Liver (tissue), 8 donors: ENCODE measurements at regions not wholly inside any gene's neighbourhood (a gene's known extent, or its start where the extent isn't known, plus 50 kb on each side); places are given as distances from the start of the nearest gene placed in this dataset.

Experiments
- DNase-seq: peaks from one replicate; pipeline ENCODE4 v3.0.0-alpha.2; 2017; ENCODE audit warnings: low spot score
- H3K27ac ChIP-seq, 2 donors: one replicate each; pipeline ENCODE4 v1.7.0; 2013; ENCODE audit warnings: inconsistent platforms in 2 of 2, low read length in 2 of 2, control low read depth in 1 of 2, low read depth in 1 of 2, mild to moderate bottlenecking in 1 of 2
- H3K27me3 ChIP-seq, 4 donors: one replicate each; pipeline versions ENCODE4 v1.6.1 to v1.7.0; 2013; ENCODE audit warnings: low read length in 3 of 4, inconsistent platforms in 1 of 4, mild to moderate bottlenecking in 1 of 4, moderate library complexity in 1 of 4; ENCODE audit not compliant: control insufficient read depth in 4 of 4, insufficient read depth in 4 of 4
- H3K36me3 ChIP-seq, 4 donors: one replicate each; pipeline versions ENCODE4 v1.6.1 to v1.7.0; 2013; ENCODE audit warnings: low read length in 3 of 4, mild to moderate bottlenecking in 3 of 4, low read depth in 1 of 4, moderate library complexity in 1 of 4; ENCODE audit not compliant: control insufficient read depth in 4 of 4, insufficient read depth in 3 of 4
- H3K4me1 ChIP-seq, 4 donors: one replicate each; pipeline versions ENCODE4 v1.6.1 to v1.7.0; 2013; ENCODE audit warnings: low read length in 3 of 4, mild to moderate bottlenecking in 3 of 4, moderate library complexity in 1 of 4; ENCODE audit not compliant: control insufficient read depth in 4 of 4, insufficient read depth in 4 of 4
- H3K4me3 ChIP-seq, 3 donors: one replicate each; pipeline versions ENCODE4 v1.6.1 to v1.7.0; 2013; ENCODE audit warnings: low read length in 3 of 3, control low read depth in 1 of 3, low read depth in 1 of 3, mild to moderate bottlenecking in 1 of 3
- H3K9ac ChIP-seq, 2 donors: one replicate each; pipeline ENCODE4 v1.7.0; 2013; ENCODE audit warnings: low read length in 2 of 2, mild to moderate bottlenecking in 2 of 2, moderate library complexity in 2 of 2, control low read depth in 1 of 2, low read depth in 1 of 2
- H3K9me3 ChIP-seq, 4 donors: one replicate each; pipeline versions ENCODE4 v1.6.1 to v1.7.0; 2013; ENCODE audit warnings: low read length in 3 of 4; ENCODE audit not compliant: control insufficient read depth in 4 of 4
- EGR1 ChIP-seq, 2 donors: IDR thresholded peaks; 2 replicates each; pipeline ENCODE4 v1.6.1; 2016 to 2018; ENCODE audit warnings: antibody characterized with exemption in 2 of 2, low read depth in 2 of 2
- FOXA1 ChIP-seq: IDR thresholded peaks from 2 replicates; pipeline ENCODE4 v1.6.1; 2016; ENCODE audit warnings: antibody characterized with exemption
- FOXA2 ChIP-seq: IDR thresholded peaks from 2 replicates; pipeline ENCODE4 v1.6.1; 2016; ENCODE audit warnings: antibody characterized with exemption
- GABPA ChIP-seq, 2 donors: IDR thresholded peaks in 1 of 2; conservative IDR thresholded peaks in 1 of 2; 2 replicates each; pipeline ENCODE4 v1.6.1; 2016; ENCODE audit warnings: antibody characterized with exemption in 2 of 2, mild to moderate bottlenecking in 1 of 2, moderate library complexity in 1 of 2
- HNF4A ChIP-seq, 2 donors: conservative IDR thresholded peaks; 2 replicates each; pipeline ENCODE4 v1.6.1; 2016; ENCODE audit warnings: antibody characterized with exemption in 2 of 2, mild to moderate bottlenecking in 2 of 2
- HNF4G ChIP-seq: IDR thresholded peaks from 2 replicates; pipeline ENCODE4 v1.6.1; 2016; ENCODE audit warnings: antibody characterized with exemption
- JUND ChIP-seq, 2 donors: IDR thresholded peaks; 2 replicates each; pipeline ENCODE4 v1.6.1; 2016; ENCODE audit warnings: antibody characterized with exemption in 2 of 2
- RAD21 ChIP-seq, 2 donors: IDR thresholded peaks; 2 replicates each; pipeline ENCODE4 v1.6.1; 2016; ENCODE audit warnings: antibody characterized with exemption in 2 of 2, mild to moderate bottlenecking in 2 of 2
- SP1 ChIP-seq: IDR thresholded peaks from 2 replicates; pipeline ENCODE4 v1.6.1; 2018; ENCODE audit warnings: antibody characterized with exemption, mild to moderate bottlenecking
- TAF1 ChIP-seq: conservative IDR thresholded peaks from 2 replicates; pipeline ENCODE4 v1.6.1; 2016; ENCODE audit warnings: antibody characterized with exemption, mild to moderate bottlenecking
- WGBS: extraction: QIAGEN DNeasy Blood & Tissue Kit; methylation state at CpG from one replicate; pipeline ENCODE4 v1.1.7; 2013; 5-methylcytosine and 5-hydroxymethylcytosine counted together
- TF ChIP-seq, protein P1 (sequence below): IDR thresholded peaks from 2 replicates; pipeline ENCODE4 v1.6.1; 2016; ENCODE audit warnings: antibody characterized with exemption
- TF ChIP-seq, protein P2 (sequence below): IDR thresholded peaks from 2 replicates; pipeline ENCODE4 v1.6.1; 2016; ENCODE audit warnings: antibody characterized with exemption
- TF ChIP-seq, protein P3 (sequence below): IDR thresholded peaks from 2 replicates; pipeline ENCODE4 v1.6.1; 2016; ENCODE audit warnings: antibody characterized with exemption
- TF ChIP-seq, protein P4 (sequence below): fragments of 150-350 bp; IDR thresholded peaks from 2 replicates; pipeline ENCODE4 v1.5.1; 2017; ENCODE audit warnings: improper control_type of control experiment, low read depth, low read length; ENCODE audit not compliant: missing input control
- donor health status: healthy.
- donor health status: healthy.
- donor health status: healthy.
- donor health status: healthy.
- donor health status: healthy.

DNA sequence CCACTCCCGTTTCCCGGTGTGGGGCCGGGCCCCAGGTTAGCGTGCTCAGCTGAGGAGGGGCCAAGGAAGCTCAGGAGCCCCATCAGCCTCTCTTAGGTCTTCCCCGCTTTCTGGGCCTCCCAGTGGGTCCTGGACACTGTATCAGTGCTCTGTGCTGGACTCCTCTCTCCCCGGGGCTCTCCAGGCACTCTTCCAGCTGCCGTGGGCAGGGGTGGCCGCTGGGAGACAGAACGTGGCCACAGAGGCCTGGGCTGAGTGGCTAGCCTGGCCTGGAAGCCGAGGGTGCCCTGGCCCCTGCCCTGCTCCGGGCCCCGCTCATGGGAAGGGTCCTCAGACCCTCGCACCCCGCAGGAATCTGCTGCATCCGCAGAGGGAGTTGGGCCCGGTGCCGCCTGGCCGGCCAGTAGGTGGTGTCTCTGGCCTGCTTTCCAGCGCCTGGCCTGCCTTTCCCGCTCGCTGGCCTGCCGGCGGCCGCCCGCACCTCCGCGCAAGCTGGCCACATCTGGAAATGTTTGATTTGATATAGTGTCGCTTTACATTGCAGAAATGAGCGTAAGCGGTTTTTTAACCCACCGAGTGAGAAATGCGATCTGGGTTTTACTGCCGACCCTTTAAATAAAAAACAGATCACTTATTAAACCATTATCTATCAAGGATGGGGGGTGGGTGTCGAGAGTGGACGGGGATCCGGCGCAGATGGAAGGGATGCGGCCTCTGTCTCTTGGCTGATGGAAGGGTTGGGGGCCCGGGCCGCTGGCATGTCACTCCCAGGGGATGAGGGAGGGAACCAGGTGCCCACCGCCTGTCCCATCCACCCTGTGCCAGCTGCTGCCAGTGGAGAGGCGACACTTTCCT lies 74.4 kb upstream of the TTC34 start (continued):
- TF ChIP-seq HNF4A (conservative IDR thresholded peaks at IDR 0.05) (no peak), FOXA2 (no peak)
- TF ChIP-seq, protein P1, sequence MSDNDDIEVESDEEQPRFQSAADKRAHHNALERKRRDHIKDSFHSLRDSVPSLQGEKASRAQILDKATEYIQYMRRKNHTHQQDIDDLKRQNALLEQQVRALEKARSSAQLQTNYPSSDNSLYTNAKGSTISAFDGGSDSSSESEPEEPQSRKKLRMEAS = no peak

DNA sequence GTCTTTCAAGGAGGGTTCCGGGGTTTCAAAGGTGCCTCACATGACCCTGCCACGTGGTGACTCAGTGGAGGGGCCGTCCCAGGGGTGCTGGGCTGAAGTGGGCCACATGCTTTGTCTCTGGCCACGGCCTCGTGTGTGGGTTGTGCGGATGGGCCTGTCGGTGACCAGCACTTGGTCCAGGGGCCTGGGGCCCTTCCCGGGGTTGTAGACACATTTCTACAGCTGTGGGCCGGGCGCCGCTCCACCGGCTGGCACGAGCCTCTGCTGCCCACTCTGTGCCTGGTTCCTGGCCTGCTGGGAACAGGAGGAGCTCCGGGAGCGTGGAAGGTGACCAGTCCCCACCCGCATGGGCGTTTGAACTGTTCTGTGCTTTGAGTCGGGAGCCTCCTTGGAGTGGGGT lies 75.4 kb upstream of the TTC34 start:
- Histone ChIP-seq H3K4me1 (no peaks in the 10 kb centered on the region), H3K9ac (no peak overlapping the region), H3K4me3 (no peak overlapping the region), H3K9me3 (peaks cover 0 to 3% (median 1%) of the 10 kb centered on the region in 4 donors), H3K27me3 (peaks cover 0 to 2% (median 0%) of the 10 kb centered on the region in 4 donors), H3K36me3 (no peaks in the 10 kb centered on the region), H3K27ac (no peak overlapping the region)
- WGBS = 85% methylated on average over 18 of the region's 18 CpGs
- TF ChIP-seq, protein P2, sequence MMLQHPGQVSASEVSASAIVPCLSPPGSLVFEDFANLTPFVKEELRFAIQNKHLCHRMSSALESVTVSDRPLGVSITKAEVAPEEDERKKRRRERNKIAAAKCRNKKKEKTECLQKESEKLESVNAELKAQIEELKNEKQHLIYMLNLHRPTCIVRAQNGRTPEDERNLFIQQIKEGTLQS = no peak
- no peak for TF ChIP-seq EGR1 (IDR thresholded peaks at IDR 0.05; ENCODE audit: low read depth in 2 of 2)
- TF ChIP-seq FOXA2 = no peak
- TF ChIP-seq RAD21 (IDR thresholded peaks at IDR 0.05) = no peak
- DNase-seq = no peak

DNA sequence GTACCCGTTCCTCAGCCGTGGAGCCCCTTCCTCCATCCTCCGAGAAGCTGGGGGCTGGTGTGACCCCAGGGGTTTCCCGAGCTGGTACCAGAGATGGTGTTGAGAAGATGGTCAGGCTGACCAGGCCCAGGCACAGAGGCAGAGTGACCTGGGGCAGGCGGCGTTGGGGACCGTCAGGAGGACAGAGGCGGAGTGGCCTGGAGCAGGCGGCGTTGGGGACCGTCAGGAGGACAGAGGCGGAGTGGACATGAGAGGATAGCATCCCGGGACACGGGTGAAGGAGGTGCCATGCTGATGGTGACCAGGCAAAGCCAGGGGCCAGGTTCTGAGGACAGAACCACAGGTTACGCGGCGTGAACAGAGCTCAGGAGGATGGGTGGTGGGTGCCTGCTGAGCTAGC lies 75.9 kb upstream of the TTC34 start:
- TF ChIP-seq JUND (IDR thresholded peaks at IDR 0.05) = no peak
- TF ChIP-seq HNF4G = no peak
- no peak for TF ChIP-seq GABPA (IDR thresholded peaks at IDR 0.05 in 1 of 2, conservative IDR thresholded peaks at IDR 0.05 in 1 of 2)
- no peak for TF ChIP-seq HNF4A (conservative IDR thresholded peaks at IDR 0.05)
- no peak for TF ChIP-seq TAF1
- TF ChIP-seq, protein P3, sequence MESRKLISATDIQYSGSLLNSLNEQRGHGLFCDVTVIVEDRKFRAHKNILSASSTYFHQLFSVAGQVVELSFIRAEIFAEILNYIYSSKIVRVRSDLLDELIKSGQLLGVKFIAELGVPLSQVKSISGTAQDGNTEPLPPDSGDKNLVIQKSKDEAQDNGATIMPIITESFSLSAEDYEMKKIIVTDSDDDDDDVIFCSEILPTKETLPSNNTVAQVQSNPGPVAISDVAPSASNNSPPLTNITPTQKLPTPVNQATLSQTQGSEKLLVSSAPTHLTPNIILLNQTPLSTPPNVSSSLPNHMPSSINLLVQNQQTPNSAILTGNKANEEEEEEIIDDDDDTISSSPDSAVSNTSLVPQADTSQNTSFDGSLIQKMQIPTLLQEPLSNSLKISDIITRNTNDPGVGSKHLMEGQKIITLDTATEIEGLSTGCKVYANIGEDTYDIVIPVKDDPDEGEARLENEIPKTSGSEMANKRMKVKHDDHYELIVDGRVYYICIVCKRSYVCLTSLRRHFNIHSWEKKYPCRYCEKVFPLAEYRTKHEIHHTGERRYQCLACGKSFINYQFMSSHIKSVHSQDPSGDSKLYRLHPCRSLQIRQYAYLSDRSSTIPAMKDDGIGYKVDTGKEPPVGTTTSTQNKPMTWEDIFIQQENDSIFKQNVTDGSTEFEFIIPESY = no peak
- no peak for TF ChIP-seq SP1
- TF ChIP-seq RAD21 (IDR thresholded peaks at IDR 0.05) = no peak
- no peak for TF ChIP-seq FOXA1
- TF ChIP-seq, protein P4, sequence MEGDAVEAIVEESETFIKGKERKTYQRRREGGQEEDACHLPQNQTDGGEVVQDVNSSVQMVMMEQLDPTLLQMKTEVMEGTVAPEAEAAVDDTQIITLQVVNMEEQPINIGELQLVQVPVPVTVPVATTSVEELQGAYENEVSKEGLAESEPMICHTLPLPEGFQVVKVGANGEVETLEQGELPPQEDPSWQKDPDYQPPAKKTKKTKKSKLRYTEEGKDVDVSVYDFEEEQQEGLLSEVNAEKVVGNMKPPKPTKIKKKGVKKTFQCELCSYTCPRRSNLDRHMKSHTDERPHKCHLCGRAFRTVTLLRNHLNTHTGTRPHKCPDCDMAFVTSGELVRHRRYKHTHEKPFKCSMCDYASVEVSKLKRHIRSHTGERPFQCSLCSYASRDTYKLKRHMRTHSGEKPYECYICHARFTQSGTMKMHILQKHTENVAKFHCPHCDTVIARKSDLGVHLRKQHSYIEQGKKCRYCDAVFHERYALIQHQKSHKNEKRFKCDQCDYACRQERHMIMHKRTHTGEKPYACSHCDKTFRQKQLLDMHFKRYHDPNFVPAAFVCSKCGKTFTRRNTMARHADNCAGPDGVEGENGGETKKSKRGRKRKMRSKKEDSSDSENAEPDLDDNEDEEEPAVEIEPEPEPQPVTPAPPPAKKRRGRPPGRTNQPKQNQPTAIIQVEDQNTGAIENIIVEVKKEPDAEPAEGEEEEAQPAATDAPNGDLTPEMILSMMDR = no peak
- TF ChIP-seq FOXA2 = no peak
- H3K9ac ChIP-seq = no peak overlapping the region
- no peaks in the 10 kb centered on the region for H3K4me1 ChIP-seq
- H3K27me3 ChIP-seq = peaks cover 0 to 2% (median 0%) of the 10 kb centered on the region in 4 donors
- H3K9me3 ChIP-seq = no peaks in the 10 kb centered on the region
- H3K4me3 ChIP-seq = no peak overlapping the region
- no peak for DNase-seq
- no peaks in the 10 kb centered on the region for H3K36me3 ChIP-seq
- 85% methylated on average over 17 of the region's 17 CpGs for WGBS
- no peak overlapping the region for H3K27ac ChIP-seq
